Fibroblast of skin of right biceps (primary cell): ENCODE measurements at regions not wholly inside any gene's neighbourhood (a gene's known extent, or its start where the extent isn't known, plus 50 kb on each side); places are given as distances from the start of the nearest gene placed in this dataset.
"Not testable (repeated sequence)": the region's sequence is repeated elsewhere in the genome, so short reads cannot be mapped to it uniquely, and the experiment has no call there.

ENCODE experiments used
- DNase-seq: peaks from one replicate; pipeline ENCODE4 v3.0.0-alpha.2; 2013

GRCh38 chr5:90284375-90284774 lies 125.2 kb downstream of the CETN3 start:
- no peak for DNase-seq

DNA sequence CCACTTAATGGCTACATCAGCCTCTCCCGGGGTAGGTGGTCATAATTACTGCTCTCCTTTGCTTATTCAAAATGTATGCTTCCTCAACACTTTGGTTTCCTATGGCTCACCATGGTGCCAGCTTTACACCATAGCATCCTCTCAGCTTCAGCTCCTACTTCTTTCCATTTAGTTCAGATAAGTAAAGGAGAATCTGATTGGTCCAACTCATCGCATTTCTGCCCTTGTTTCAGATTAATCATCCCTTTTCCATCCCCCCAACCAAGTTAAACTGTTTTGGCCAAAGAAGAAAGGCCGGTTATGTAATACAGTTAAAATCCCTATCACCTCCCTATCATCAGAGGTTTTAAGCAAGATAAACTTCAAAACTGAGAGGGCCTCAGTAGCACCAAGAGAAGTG lies 130.5 kb downstream of the CETN3 start:
- peak; percentile 43 for DNase-seq

DNA sequence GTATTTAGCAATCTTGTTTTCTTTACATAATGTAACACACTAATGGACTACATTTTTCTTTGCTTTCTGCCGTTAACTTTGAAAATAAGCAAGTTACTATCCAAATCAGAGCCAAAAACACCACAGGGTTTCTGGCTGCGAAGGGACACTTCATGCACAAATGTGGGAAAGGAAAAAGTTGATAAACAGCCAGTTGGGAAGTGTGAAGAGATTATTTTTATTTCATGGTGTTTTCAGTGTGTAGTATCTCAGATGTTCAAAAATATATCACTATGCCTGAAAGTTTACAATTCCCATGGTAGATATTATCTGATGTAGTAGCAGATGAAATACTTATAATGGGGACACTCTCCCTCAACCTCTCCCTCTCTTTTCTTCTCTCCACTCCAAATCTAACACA lies 135.3 kb downstream of the CETN3 start:
- no peak for DNase-seq

DNA sequence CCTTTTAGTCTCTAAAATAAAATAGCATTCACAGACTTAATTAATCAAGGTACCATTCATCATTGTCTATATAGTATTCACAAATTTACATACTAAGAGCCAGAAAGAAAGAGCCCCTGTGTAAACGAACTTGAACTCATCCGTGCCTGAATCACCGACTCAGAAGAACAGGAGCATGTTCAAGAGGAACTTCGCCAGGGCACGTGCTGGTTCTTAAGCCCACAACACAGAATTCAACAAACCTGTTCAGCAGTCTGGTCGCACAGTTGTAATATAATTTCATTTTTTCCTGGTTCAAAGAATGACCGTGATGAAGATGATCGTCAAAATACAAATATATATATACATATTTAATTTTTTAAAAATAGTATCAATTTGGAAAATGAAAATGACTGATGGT lies 141.9 kb downstream of the CETN3 start:
- no peak for DNase-seq

GRCh38 chr5:90265545-90265857 lies 144.1 kb downstream of the CETN3 start:
- no peak for DNase-seq

- DNase-seq: peak; percentile 68
Measured at GRCh38 chr5:90264689-90265544, 144.6 kb downstream of the CETN3 start.

DNA sequence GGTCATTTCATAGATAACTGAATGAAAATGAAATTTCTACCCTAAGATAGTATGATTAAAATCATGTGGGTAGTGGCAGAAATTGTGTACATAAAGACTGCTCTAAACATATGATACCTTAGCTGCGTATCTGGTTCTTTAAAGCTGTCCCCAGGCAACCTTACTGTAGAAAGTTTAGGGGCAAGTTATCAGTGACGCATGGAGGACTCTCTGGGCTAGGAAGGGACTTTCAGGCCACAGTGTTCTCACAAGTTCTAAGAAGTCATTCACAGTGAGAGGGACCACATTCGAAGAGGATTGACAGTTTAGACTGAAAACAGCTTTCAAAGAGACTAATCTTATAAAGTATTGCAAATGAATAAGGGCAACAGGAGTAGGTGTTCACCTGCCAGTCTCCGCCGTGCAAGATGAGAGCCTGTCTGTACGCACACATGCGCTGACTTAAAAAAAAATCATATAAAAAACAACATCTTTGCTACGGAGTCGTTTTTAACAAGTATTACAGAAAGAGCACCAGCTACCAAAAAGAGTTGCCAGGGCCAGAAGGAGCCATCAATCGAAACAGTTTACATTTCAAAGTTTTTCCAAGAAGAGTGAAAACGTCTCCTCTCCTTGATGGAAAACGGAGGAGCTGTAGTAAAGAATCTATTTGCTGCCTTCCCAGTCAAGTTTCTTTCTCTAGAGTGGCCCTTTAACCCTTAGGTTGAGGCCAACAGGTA lies 146.3 kb downstream of the CETN3 start:
- no peak for DNase-seq

GRCh38 chr5:90251447-90251846 lies 158.1 kb downstream of the CETN3 start:
- DNase-seq: no peak

- DNase-seq: no peak
Measured at GRCh38 chr5:90248640-90249039, 160.9 kb downstream of the CETN3 start.

DNA sequence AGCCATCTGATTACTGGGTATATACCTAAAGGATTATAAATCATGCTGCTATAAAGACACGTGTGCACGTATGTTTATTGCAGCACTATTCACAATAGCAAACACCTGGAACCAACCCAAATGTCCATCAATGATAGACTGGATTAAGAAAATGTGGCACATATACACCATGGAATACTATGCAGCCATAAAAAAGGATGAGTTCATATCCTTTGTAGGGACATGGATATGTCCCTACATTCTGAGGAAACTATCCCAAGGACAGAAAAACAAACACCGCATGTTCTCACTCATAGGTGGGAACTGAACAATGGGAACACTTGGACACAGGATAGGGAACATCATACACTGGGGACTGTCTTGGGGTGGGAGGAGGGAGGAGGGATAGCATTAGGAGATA lies 165.7 kb downstream of the CETN3 start:
- not testable (repeated sequence) for DNase-seq

DNA sequence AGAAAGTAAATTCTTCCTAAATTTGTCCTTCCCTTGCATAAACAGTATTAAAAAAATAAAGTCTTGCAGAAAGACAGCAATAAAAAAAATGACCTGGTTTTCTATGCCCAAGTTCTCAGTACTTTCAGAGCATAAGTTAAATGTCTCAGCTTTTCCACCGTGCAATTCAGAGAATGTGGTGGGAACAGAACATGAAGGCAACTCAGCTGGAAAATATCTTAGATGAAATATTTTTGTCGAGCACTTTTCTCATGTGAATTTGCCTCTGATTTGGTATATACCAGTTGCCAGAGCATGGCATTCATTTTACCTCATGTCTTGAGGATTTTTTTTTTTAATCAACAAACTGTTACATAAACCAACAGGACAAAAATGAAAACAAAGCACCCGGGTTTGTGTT lies 176.1 kb downstream of the CETN3 start:
- DNase-seq: peak; percentile 28

DNA sequence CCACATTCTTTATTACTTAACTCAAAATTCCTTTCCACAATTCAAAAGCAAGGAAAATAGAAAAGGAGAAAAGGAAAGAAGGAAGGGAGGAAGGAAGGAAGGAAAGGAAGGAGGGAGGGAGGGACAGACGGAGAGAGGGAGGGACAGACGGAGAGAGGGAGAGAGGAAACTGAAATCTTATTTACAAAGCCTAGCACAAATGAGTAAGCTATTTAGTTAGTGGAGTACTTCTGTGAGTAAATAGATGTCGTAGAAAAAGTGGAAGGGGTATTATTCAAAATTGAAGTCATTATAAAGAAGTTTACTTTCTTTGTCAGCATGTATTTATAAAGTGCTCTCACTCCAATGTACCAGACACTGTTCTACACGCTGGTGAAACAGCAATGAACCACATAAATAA lies 177.9 kb downstream of the CETN3 start:
- DNase-seq: no peak

DNA sequence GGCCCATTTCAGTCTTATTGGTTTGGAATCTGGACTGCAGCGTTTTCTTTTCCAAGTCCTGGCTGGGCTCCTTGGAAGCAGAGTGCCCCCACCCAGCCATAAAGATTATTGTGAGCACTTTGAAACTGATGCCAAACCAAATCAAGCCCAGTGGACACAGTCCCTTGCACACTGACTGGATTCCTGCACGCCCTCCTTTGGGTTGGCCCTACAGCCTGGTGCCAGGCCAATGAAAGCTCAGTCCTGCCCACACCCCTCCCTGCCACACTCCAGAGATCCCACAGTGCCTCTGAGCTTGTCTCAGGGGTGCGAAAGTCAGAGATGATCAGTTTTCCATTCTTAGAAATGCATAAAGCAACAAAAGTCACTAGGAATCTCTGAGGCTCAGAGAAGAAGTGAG lies 181.9 kb downstream of the CETN3 start:
- DNase-seq: no peak

DNA sequence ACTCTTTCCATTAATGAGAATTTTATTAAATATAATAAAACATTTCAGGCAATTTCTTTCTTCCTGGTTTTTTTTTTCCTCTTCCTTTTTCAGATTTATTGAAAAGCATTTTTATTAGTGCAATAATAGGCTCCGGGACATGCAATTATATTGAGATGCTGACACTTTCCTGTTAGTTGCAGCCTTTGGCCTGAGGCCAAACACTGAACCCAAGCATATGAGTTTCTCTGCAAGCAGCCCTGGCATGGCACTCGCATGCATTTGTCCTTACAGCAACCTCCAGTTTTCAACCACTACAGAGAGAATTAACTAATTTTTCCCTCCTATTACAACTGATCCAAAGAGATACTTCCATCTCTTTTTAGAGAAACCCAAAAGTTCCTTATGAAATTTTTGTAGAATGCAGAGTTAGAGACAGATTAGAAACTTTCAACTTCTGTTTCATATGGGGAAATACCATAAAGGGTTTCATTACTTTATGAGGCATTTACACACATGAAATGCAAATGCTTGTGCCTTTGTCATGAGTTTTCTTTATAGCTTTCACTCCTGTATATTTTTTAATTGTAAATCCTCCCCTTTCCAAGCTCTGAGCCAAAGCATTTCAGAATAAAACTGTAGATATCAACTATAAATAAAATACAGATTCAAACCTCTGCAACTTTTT lies 183.0 kb downstream of the CETN3 start:
- peak; percentile 11 for DNase-seq

GRCh38 chr5:90224342-90224741 lies 185.2 kb downstream of the CETN3 start:
- DNase-seq: no peak

GRCh38 chr5:90223756-90224155 lies 185.8 kb downstream of the CETN3 start:
- DNase-seq: no peak

GRCh38 chr5:90221951-90222350 lies 187.6 kb downstream of the CETN3 start:
- peak; percentile 73 for DNase-seq

GRCh38 chr5:90220554-90220953 lies 189.0 kb downstream of the CETN3 start:
- DNase-seq: no peak

DNA sequence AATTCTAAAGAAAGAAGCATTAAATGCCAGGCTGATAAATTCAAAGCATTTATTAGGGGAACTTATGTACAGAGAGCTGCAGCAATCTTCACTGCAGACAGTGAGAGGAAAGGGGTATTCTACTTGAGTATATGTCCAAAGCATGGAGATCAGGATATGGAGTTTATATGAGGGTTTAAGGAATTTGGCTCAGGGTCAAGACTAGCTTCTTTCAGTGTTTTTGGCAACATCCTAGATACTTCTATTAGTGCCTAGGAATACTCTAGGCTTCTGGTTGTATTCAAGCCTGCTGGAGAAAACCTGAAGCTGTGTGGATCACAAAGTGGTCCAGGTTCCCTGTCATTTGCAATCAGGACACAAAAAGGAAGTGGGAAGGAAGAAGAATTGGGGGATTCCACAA lies 194.6 kb downstream of the CETN3 start:
- DNase-seq: peak; percentile 35

DNA sequence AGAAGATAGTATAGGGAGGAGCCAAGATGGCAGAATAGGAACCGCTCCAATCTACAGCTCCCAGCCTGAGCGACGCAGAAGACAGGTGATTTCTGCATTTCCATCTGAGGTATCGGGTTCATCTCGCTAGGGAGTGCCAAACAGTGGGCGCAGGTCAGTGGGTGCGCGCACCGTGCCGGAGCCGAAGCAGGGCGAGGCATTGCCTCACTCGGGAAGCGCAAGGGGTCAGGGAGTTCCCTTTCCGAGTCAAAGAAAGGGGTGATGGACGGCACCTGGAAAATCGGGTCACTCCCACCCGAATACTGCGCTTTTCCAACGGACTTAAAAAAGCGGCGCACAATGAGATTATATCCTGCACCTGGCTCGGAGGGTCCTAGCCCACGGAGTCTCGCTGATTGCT lies 201.2 kb downstream of the CETN3 start:
- not testable (repeated sequence) for DNase-seq

DNA sequence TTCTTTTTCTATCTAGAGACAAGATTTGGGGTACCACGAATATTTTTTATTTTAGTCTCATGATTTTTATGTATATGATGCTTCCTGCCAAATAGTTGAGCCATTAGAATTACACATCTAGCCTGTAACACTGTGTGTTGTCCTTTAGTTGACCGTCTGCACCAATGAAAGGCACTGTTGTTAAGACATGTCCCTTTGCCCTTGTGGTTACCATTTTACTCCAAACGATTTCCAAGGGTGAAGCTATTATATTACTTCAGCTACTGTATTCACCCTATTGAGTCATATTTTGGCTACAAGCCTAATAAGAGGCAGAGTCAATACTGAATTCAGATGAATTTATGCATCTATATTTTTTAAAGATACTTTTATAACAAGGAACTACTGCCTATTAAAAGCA lies 207.6 kb downstream of the CETN3 start:
- DNase-seq: peak; percentile 70

DNA sequence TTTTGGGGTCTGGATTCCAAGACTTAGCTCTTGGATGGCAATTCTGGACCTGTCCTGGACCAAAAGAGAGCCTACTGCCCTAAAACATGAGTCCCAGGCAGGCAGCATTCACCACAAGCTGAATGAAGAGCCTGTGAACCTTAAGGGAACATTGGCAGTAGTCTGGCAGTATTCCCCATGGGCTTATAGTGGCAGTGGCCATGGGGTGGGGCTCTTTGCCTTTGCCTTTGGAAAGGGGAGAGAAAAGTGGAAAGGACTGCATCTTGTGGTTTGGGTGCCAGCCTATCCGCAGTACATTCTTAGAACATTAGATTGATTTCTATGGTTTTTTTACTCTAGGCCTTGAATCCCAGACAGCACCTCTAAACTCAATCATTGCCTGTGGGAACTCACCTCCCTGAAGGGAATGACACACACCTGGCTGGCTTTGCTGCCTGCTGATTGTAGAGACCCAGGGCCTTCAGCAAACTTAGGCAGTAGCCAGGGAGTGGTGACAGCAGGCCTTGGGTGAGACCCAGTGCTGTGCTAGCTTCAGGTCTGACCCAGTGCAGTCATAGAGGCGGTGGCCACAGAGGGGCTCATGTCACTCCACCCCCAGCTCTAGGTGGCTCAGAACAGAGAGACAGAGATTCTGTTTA lies 216.3 kb downstream of the CETN3 start:
- DNase-seq: no peak

DNA sequence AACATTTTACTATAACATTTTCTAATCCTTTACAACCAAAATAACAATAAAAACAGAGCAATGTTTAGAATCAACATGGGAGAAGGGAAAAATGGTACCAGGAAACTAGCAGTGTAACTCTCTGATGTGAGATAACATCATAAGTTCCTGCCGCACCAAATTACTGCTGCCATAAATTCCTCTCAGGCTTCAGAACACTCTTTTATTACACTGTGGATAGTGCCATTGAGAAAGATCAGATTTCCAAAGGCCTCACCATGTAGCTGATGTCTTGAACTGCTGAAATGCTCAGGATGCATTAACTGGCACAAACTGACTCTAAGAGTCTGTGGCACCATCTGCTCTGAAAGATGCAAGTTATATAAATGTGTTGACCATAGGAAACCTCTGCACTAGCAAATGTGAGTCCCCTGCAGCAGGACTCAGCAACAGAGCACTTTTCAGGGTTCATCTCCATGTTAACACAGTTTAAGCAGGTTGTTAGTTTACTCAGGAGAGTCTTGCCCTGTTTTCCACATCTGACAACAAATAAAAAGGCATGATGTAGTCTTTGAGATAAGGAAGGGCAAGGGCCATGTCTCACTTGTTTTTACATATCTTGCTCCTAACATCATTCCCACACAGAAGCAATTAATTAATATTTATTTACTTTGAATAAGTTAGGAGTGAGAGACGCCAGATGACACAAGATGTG lies 218.1 kb downstream of the CETN3 start:
- DNase-seq: no peak
